HG03457 (cell line): ENCODE measurements at regions not wholly inside any gene's neighbourhood (a gene's known extent, or its start where the extent isn't known, plus 50 kb on each side); places are given as distances from the start of the nearest gene placed in this dataset.
"Not testable (repeated sequence)": the region's sequence is repeated elsewhere in the genome, so short reads cannot be mapped to it uniquely, and the experiment has no call there.

Experiments used
- ATAC-seq: cut with Tn5 transposase; IDR thresholded peaks from one replicate; pipeline ENCODE4 v1.9.1; 2021; ENCODE audit warnings: moderate number of reproducible peaks; ENCODE audit not compliant: unreplicated experiment

GRCh38 chr10:45117940-45118339, 117.2 kb downstream of the ZNF22 start:
- not testable (repeated sequence) for ATAC-seq

- no peak for ATAC-seq
These were observed 118.2 kb downstream of the ZNF22 start for GRCh38 chr10:45118929-45119328.

- not testable (repeated sequence) for ATAC-seq
These were observed 121.6 kb downstream of the ZNF22 start for GRCh38 chr10:45122180-45122860.

- ATAC-seq = no peak
These were observed 134.9 kb downstream of the ZNF22 start for GRCh38 chr10:45135443-45136198.

- ATAC-seq = no peak
These were observed 135.5 kb downstream of the ZNF22 start for GRCh38 chr10:45136256-45136655.

GRCh38 chr10:45144326-45145070, 143.8 kb downstream of the ZNF22 start:
- no peak for ATAC-seq

- not testable (repeated sequence) for ATAC-seq
These were observed 144.4 kb downstream of the ZNF22 start for GRCh38 chr10:45145143-45145542.

GRCh38 chr10:45147000-45147399, 146.3 kb downstream of the ZNF22 start:
- ATAC-seq = no peak

GRCh38 chr10:45150997-45151396, 150.3 kb downstream of the ZNF22 start:
- ATAC-seq = no peak

GRCh38 chr10:45151467-45152214, 150.9 kb downstream of the ZNF22 start:
- ATAC-seq = no peak

- no peak for ATAC-seq
These were observed 152.0 kb downstream of the ZNF22 start for GRCh38 chr10:45152726-45153125.

- no peak for ATAC-seq
These were observed 153.8 kb downstream of the ZNF22 start for GRCh38 chr10:45154502-45154901.

GRCh38 chr10:45155784-45156183, 155.1 kb downstream of the ZNF22 start:
- no peak for ATAC-seq

- no peak for ATAC-seq
These were observed 155.1 kb downstream of the OR13A1 start for GRCh38 chr10:45160271-45160670.

- ATAC-seq = no peak
These were observed 152.0 kb downstream of the OR13A1 start for GRCh38 chr10:45163315-45163975.

- ATAC-seq = not testable (repeated sequence)
These were observed 139.8 kb downstream of the OR13A1 start for GRCh38 chr10:45175520-45176118.

GRCh38 chr10:45179691-45180090, 135.7 kb downstream of the OR13A1 start:
- ATAC-seq = no peak

- no peak for ATAC-seq
These were observed 134.9 kb downstream of the OR13A1 start for GRCh38 chr10:45180507-45180906.

GRCh38 chr10:45180946-45181875, 134.2 kb downstream of the OR13A1 start:
- no peak for ATAC-seq
